Natural killer cell (primary cell): ENCODE measurements at regions not wholly inside any gene's neighbourhood (a gene's known extent, or its start where the extent isn't known, plus 50 kb on each side); places are given as distances from the start of the nearest gene placed in this dataset.
"Not testable (repeated sequence)": the region's sequence is repeated elsewhere in the genome, so short reads cannot be mapped to it uniquely, and the experiment has no call there.

Experiments
- ATAC-seq, 3 donors: fragments of 150-1000 bp in 2 of 3; fragments of 200-7000 bp in 1 of 3; cut with Tn5 transposase; 1 replicate in 1 of 3; 2 replicates in 2 of 3; pipeline ENCODE4 v1.10.0; 2021; ENCODE audit warnings: mild to moderate bottlenecking in 2 of 3, moderate library complexity in 2 of 3
- DNase-seq, 2 donors: peaks; one replicate each; pipeline versions ENCODE4 v3.0.0 to v3.0.0-alpha.2; 2013 to 2021; ENCODE audit warnings: mixed read lengths in 1 of 2
- H3K27ac ChIP-seq: one replicate; pipeline ENCODE4 v1.5.1; 2013; ENCODE audit warnings: mild to moderate bottlenecking, low read length
- H3K27me3 ChIP-seq: one replicate; pipeline ENCODE4 v1.6.1; 2013; ENCODE audit warnings: low read length; ENCODE audit not compliant: control insufficient read depth, insufficient read depth
- H3K36me3 ChIP-seq: one replicate; pipeline ENCODE4 v1.6.1; 2013; ENCODE audit warnings: low read length; ENCODE audit not compliant: control insufficient read depth, insufficient read depth
- H3K4me1 ChIP-seq: one replicate; pipeline ENCODE4 v1.6.1; 2013; ENCODE audit warnings: low read length; ENCODE audit not compliant: control insufficient read depth, insufficient read depth
- H3K4me3 ChIP-seq: one replicate; pipeline ENCODE4 v1.5.1; 2013; ENCODE audit warnings: low read length
- H3K9me3 ChIP-seq: one replicate; pipeline ENCODE4 v1.6.1; 2013; ENCODE audit warnings: low read length; ENCODE audit not compliant: control insufficient read depth, insufficient read depth
- H3K27ac Mint-ChIP-seq, 2 donors: one replicate each; pipeline ENCODE4 v1.8.0; 2022; ENCODE audit warnings: mild to moderate bottlenecking in 2 of 2, mixed read lengths in 2 of 2, moderate library complexity in 1 of 2
- H3K27me3 Mint-ChIP-seq, 2 donors: one replicate each; pipeline ENCODE4 v1.8.0; 2022; ENCODE audit warnings: low read depth in 2 of 2, mixed read lengths in 2 of 2
- H3K36me3 Mint-ChIP-seq: one replicate; pipeline ENCODE4 v1.8.0; 2022; ENCODE audit warnings: mixed read lengths
- H3K4me1 Mint-ChIP-seq, 2 donors: one replicate each; pipeline ENCODE4 v1.8.0; 2022; ENCODE audit warnings: mixed read lengths in 2 of 2
- H3K4me3 Mint-ChIP-seq: one replicate; pipeline ENCODE4 v1.8.0; 2022; ENCODE audit warnings: mild to moderate bottlenecking, moderate library complexity, mixed read lengths
- H3K9me3 Mint-ChIP-seq, 2 donors: one replicate each; pipeline ENCODE4 v1.8.0; 2022; ENCODE audit warnings: mixed read lengths in 2 of 2
- WGBS: methylation state at CpG from one replicate; pipeline ENCODE4 v1.1.7; 2013; ENCODE audit warnings: missing lambda C conversion rate; ENCODE audit not compliant: insufficient coverage; 5-methylcytosine and 5-hydroxymethylcytosine counted together
- intact Hi-C: fragments of 100-400 bp; cut with micrococcal nuclease; formaldehyde crosslinking; loops from one replicate; pipeline ENCODE4 v1.14.2; 2022
- TF ChIP-seq, protein P1 (sequence below): fragments of 200-600 bp; IDR thresholded peaks from one replicate; pipeline ENCODE4 v1.8.0; 2022; ENCODE audit warnings: antibody characterized with exemption

DNA sequence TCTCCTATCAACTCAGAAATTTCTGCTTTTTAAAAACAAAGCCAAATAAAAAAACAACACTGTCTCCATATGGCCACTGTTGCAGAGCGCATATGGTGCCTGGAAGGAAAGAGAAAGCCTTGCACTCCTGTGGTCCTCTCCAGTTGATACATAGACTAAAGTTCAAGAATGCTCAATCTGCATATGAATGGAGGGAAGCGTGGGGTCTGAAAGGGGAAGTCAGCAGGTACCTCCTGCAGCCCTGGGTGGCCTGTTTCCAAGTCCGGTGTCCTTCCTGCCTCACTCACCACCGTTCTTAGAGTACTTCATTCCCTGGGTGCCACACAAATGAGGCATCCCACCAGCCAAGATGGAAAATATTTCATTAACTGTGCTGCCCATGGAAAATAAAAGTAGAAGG lies 138.3 kb upstream of the PALS2 start:
- Mint-ChIP-seq H3K36me3 (no peaks in the 10 kb centered on the region), H3K4me3 (no peak overlapping the region), H3K9me3 (no peaks in the 10 kb centered on the region), H3K27me3 (no peaks in the 10 kb centered on the region), H3K27ac (no peak overlapping the region), H3K4me1 (peaks cover 0 to 5% of the 10 kb centered on the region in 2 donors)
- DNase-seq (no peak), ATAC-seq (no peak)
- no peak overlapping the region for H3K27ac ChIP-seq
- intact Hi-C loops, result no loop called here
- no peaks in the 10 kb centered on the region for H3K4me1 ChIP-seq
- no peaks in the 10 kb centered on the region for H3K9me3 ChIP-seq
- no peaks in the 10 kb centered on the region for H3K27me3 ChIP-seq
- TF ChIP-seq, protein P1, sequence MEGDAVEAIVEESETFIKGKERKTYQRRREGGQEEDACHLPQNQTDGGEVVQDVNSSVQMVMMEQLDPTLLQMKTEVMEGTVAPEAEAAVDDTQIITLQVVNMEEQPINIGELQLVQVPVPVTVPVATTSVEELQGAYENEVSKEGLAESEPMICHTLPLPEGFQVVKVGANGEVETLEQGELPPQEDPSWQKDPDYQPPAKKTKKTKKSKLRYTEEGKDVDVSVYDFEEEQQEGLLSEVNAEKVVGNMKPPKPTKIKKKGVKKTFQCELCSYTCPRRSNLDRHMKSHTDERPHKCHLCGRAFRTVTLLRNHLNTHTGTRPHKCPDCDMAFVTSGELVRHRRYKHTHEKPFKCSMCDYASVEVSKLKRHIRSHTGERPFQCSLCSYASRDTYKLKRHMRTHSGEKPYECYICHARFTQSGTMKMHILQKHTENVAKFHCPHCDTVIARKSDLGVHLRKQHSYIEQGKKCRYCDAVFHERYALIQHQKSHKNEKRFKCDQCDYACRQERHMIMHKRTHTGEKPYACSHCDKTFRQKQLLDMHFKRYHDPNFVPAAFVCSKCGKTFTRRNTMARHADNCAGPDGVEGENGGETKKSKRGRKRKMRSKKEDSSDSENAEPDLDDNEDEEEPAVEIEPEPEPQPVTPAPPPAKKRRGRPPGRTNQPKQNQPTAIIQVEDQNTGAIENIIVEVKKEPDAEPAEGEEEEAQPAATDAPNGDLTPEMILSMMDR, result no peak
- 58% methylated on average over 4 of the region's 4 CpGs for WGBS
- no peaks in the 10 kb centered on the region for H3K36me3 ChIP-seq
- H3K4me3 ChIP-seq, result no peak overlapping the region

DNA sequence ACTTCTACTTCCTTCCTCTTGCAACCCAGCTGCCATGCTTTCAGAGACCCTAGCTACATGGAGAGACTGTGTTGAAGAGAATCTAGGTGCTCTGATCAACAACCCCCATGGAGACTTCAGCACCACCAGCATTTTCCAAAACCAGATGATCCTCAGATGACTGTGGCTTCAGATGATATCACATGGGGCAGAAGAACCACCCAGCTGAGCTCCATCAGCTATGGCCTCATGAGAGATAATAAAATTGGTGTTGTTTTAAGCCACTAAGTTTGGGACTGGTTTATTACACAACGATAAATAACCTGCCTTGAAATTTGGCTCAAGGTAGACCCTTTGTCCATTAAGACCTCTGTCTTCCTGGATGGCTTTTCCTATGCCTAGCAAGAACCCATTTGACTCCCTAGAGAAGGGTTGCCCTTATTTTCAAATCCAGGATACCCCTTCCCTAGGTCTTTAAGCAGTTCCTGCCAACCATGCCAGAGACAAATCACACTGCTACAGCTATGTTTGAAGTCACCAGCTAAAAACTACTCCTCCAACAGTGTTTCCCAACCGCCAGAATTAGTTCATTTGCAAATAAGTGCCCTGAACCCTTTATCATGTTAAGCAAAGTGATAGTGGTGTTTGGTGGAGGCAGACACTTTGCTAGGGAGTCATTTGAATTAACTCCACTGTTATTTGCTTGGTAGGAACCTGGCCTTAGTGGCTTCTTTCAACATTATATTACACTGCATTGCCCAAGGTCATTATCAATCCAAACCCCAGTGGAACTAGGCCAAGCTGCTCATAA lies 136.9 kb upstream of the PALS2 start:
- TF ChIP-seq, protein P1, result no peak
- H3K4me1 ChIP-seq, result peaks cover under 1% of the 10 kb centered on the region
- 100% methylated on average over 1 of the region's 2 CpGs for WGBS
- no peaks in the 10 kb centered on the region for H3K9me3 Mint-ChIP-seq
- no peaks in the 10 kb centered on the region for H3K27me3 ChIP-seq
- no peak overlapping the region for H3K27ac ChIP-seq
- no peaks in the 10 kb centered on the region for H3K36me3 ChIP-seq
- no peaks in the 10 kb centered on the region for H3K9me3 ChIP-seq
- no peak overlapping the region for H3K4me3 Mint-ChIP-seq
- peaks cover 6 to 11% of the 10 kb centered on the region in 2 donors for H3K4me1 Mint-ChIP-seq
- H3K27ac Mint-ChIP-seq, result no peak overlapping the region
- no peaks in the 10 kb centered on the region for H3K36me3 Mint-ChIP-seq
- DNase-seq (no peak), ATAC-seq (no peak)
- H3K4me3 ChIP-seq, result no peak overlapping the region
- intact Hi-C loops, result no loop called here
- no peaks in the 10 kb centered on the region for H3K27me3 Mint-ChIP-seq

DNA sequence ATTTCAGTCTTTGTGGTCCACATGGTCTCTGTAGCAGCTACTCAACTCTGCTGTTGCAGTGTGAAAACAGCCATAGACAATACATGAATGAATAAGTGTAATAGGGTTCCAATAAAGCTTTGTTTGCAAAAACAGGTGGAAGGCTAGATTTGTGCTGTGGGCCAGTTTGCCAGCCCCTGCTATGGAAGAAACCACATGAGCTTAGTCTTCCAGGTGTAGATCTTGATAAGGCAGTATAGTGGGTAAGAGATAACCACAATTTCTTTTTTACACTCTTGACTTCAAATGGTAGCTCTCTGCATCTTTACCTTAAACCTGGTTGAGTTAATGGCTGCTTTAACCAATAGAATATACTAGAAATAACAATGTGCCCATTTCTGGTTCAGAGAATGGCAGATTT lies 135.0 kb upstream of the PALS2 start:
- Mint-ChIP-seq H3K4me3 (no peak overlapping the region), H3K4me1 (peaks cover 22 to 28% of the 10 kb centered on the region in 2 donors), H3K27me3 (no peaks in the 10 kb centered on the region), H3K36me3 (no peaks in the 10 kb centered on the region), H3K27ac (no peak overlapping the region), H3K9me3 (no peaks in the 10 kb centered on the region)
- DNase-seq (no peak), ATAC-seq (no peak)
- Histone ChIP-seq H3K27me3 (no peaks in the 10 kb centered on the region), H3K36me3 (no peaks in the 10 kb centered on the region), H3K27ac (no peak overlapping the region), H3K4me3 (no peak overlapping the region), H3K9me3 (no peaks in the 10 kb centered on the region), H3K4me1 (peaks cover 17% of the 10 kb centered on the region)
- TF ChIP-seq, protein P1, result no peak
- intact Hi-C loops, result no loop called here

DNA sequence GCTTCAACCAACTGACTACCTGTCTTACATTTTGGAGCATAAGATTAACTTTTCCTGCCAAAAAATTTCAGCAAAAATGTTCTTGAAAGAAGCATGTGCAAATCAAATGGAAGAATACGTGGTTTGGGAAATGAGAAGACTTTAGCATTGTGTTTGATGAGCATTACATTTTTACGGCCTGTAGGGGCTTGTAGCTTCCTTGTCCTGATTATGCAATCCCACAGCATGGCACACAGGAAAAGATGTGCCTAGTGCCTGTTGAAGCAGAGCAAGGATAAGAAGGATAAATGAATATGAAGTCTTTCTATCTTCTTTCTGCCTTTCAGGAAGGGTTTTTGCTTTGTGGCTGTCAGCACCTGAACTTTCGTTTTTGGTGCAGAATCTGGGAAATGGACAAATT lies 134.1 kb upstream of the PALS2 start:
- DNase-seq, ATAC-seq, H3K27ac ChIP-seq, H3K27me3 Mint-ChIP-seq, H3K4me3 ChIP-seq, H3K27me3 ChIP-seq, H3K4me3 Mint-ChIP-seq, H3K36me3 ChIP-seq, H3K9me3 ChIP-seq, H3K36me3 Mint-ChIP-seq, H3K9me3 Mint-ChIP-seq, intact Hi-C loops: not testable (repeated sequence)
- WGBS, result 89% methylated on average over 3 of the region's 3 CpGs
- H3K27ac Mint-ChIP-seq, result peak overlapping the region in 1 of 2 donors; percentile 7
- H3K4me1 ChIP-seq, result peaks cover 18% of the 10 kb centered on the region
- H3K4me1 Mint-ChIP-seq, result peaks cover 31 to 37% of the 10 kb centered on the region in 2 donors
